H1 (cell line): ENCODE measurements at regions not wholly inside any gene's neighbourhood (a gene's known extent, or its start where the extent isn't known, plus 50 kb on each side); places are given as distances from the start of the nearest gene placed in this dataset.

Experiments used
- CTCF ChIA-PET: fragments of 300-600 bp; sonication (Branson Sonifier 250); formaldehyde crosslinking; loops from one replicate; lab custom pipeline; 2021; ENCODE audit not compliant: partially characterized antibody; lab: Charles Lee
- POLR2A ChIA-PET: fragments of 300-600 bp; sonication (Branson Sonifier 250); formaldehyde crosslinking; loops from one replicate; lab custom pipeline; 2021; ENCODE audit warnings: inconsistent platforms; ENCODE audit not compliant: partially characterized antibody; lab: Charles Lee
- DNase-seq, 2 experiments: peaks; one replicate each; pipeline versions ENCODE4 v3.0.0 to v3.0.0-alpha.2; 2010 to 2022; ENCODE audit warnings: low spot score in 2 of 2, low read depth in 1 of 2, mixed read lengths in 1 of 2
- FAIRE-seq: peaks from 2 replicates; lab custom pipeline; 2011; peaks lifted over from hg19 to GRCh38; lab: Jason Lieb, UNC
- H2AFZ ChIP-seq: 2 replicates; pipeline ENCODE4 v1.8.1; 2012; ENCODE audit warnings: low read length, inconsistent platforms
- H2AK5ac ChIP-seq: 2 replicates; pipeline ENCODE4 v1.6.1; 2013; ENCODE audit warnings: low read depth, low read length
- H2BK120ac ChIP-seq: replicated peaks from 2 replicates; pipeline ENCODE3; 2013; ENCODE audit warnings: low read depth, low read length, inconsistent platforms
- H2BK12ac ChIP-seq: 2 replicates; pipeline ENCODE4 v1.6.1; 2013; ENCODE audit warnings: low read depth, low read length
- H2BK15ac ChIP-seq: 2 replicates; pipeline ENCODE4 v1.6.1; 2013; ENCODE audit warnings: low read length
- H2BK20ac ChIP-seq: 2 replicates; pipeline ENCODE4 v1.6.1; 2013; ENCODE audit warnings: low read length
- H2BK5ac ChIP-seq: 2 replicates; pipeline ENCODE4 v1.6.1; 2013; ENCODE audit warnings: low read depth, low read length
- H3K14ac ChIP-seq: 2 replicates; pipeline ENCODE4 v1.6.1; 2013; ENCODE audit warnings: inconsistent platforms; ENCODE audit not compliant: insufficient read length
- H3K18ac ChIP-seq: 2 replicates; pipeline ENCODE4 v1.6.1; 2013; ENCODE audit warnings: low read length; ENCODE audit errors: extremely low read depth
- H3K23ac ChIP-seq: 2 replicates; pipeline ENCODE4 v1.6.1; 2013; ENCODE audit warnings: inconsistent platforms; ENCODE audit not compliant: insufficient read length
- H3K23me2 ChIP-seq: 2 replicates; pipeline ENCODE4 v1.6.1; 2013; ENCODE audit warnings: low read depth, low read length
- H3K27ac ChIP-seq: 2 replicates; pipeline ENCODE4 v1.6.1; 2011; ENCODE audit warnings: low read depth, low read length, inconsistent platforms
- H3K27me3 ChIP-seq, 4 experiments: replicated peaks in 1 of 4; 1 replicate in 1 of 4; 2 replicates in 3 of 4; pipeline versions ENCODE4 v1.6.1 to v1.8.1; 2011 to 2013; ENCODE audit warnings: low read length in 3 of 4, mild to moderate bottlenecking in 3 of 4, inconsistent platforms in 2 of 4, mixed read lengths in 2 of 4, moderate library complexity in 1 of 4; ENCODE audit not compliant: control insufficient read depth in 3 of 4, insufficient read depth in 3 of 4; ENCODE audit errors: extremely low read depth in 1 of 4
- H3K36me3 ChIP-seq, 4 experiments: 2 replicates each; pipeline versions ENCODE4 v1.6.1 to v1.8.1; 2011 to 2013; ENCODE audit warnings: mild to moderate bottlenecking in 4 of 4, low read length in 3 of 4, moderate library complexity in 2 of 4, control low read depth in 1 of 4, inconsistent platforms in 1 of 4; ENCODE audit not compliant: insufficient read depth in 4 of 4, control insufficient read depth in 2 of 4
- H3K4ac ChIP-seq: replicated peaks from 2 replicates; pipeline ENCODE3; 2013; ENCODE audit warnings: low read length, low read depth, mixed read lengths, inconsistent platforms; ENCODE audit not compliant: insufficient read length
- H3K4me1 ChIP-seq, 4 experiments: replicated peaks in 1 of 4; 1 replicate in 1 of 4; 2 replicates in 3 of 4; pipeline versions ENCODE4 v1.6.1 to v1.8.1; 2011 to 2013; ENCODE audit warnings: low read length in 3 of 4, inconsistent platforms in 2 of 4, mixed read lengths in 1 of 4; ENCODE audit not compliant: insufficient read depth in 4 of 4, control insufficient read depth in 3 of 4
- H3K4me2 ChIP-seq, 2 experiments: 2 replicates each; pipeline versions ENCODE4 v1.6.1 to v1.8.1; 2011 to 2013; ENCODE audit warnings: low read depth in 2 of 2, low read length in 2 of 2, control low read depth in 1 of 2, inconsistent platforms in 1 of 2, mild to moderate bottlenecking in 1 of 2; ENCODE audit not compliant: insufficient read depth in 1 of 2
- H3K4me3 ChIP-seq, 4 experiments: fragments of 200-600, 300-600 bp in 1 of 4; sonication (generic), shearing (Covaris generic), sonication (Bioruptor Twin) in 1 of 4; 2 replicates each; pipeline versions ENCODE4 v1.5.1 to v1.8.1; 2011 to 2016; ENCODE audit warnings: low read length in 4 of 4, low read depth in 3 of 4, control low read depth in 2 of 4, inconsistent platforms in 2 of 4, mild to moderate bottlenecking in 2 of 4, mixed read lengths in 1 of 4, moderate library complexity in 1 of 4; ENCODE audit not compliant: insufficient read depth in 2 of 4; ENCODE audit errors: extremely low read depth in 1 of 4
- H3K56ac ChIP-seq: replicated peaks from 2 replicates; pipeline ENCODE3; 2013; ENCODE audit warnings: low read depth, mild to moderate bottlenecking, mixed read lengths, low read length, inconsistent platforms; ENCODE audit not compliant: insufficient read length
- H3K79me1 ChIP-seq: 2 replicates; pipeline ENCODE4 v1.6.1; 2013; ENCODE audit warnings: low read depth, low read length, control low read depth
- H3K79me2 ChIP-seq, 2 experiments: 2 replicates each; pipeline versions ENCODE4 v1.6.1 to v1.8.1; 2012 to 2013; ENCODE audit warnings: low read length in 2 of 2, mild to moderate bottlenecking in 2 of 2, inconsistent platforms in 1 of 2; ENCODE audit not compliant: insufficient read depth in 2 of 2, control insufficient read depth in 1 of 2
- H3K9ac ChIP-seq, 4 experiments: replicated peaks in 1 of 4; 1 replicate in 1 of 4; 2 replicates in 3 of 4; pipeline versions ENCODE4 v1.6.1 to v1.8.1; 2011 to 2013; ENCODE audit warnings: low read depth in 3 of 4, low read length in 3 of 4, control low read depth in 2 of 4, mild to moderate bottlenecking in 2 of 4, moderate library complexity in 2 of 4, inconsistent platforms in 1 of 4; ENCODE audit errors: extremely low read depth in 1 of 4
- H3K9me3 ChIP-seq, 2 experiments: 2 replicates each; pipeline versions ENCODE4 v1.6.1 to v1.8.1; 2012 to 2013; ENCODE audit warnings: mild to moderate bottlenecking in 2 of 2, moderate library complexity in 2 of 2, control low read depth in 1 of 2, inconsistent platforms in 1 of 2, low read depth in 1 of 2, low read length in 1 of 2, mixed read lengths in 1 of 2; ENCODE audit not compliant: insufficient read depth in 2 of 2
- H4K20me1 ChIP-seq, 2 experiments: replicated peaks in 1 of 2; 2 replicates each; pipeline versions ENCODE3 to v1.8.1; 2011 to 2013; ENCODE audit warnings: inconsistent platforms in 2 of 2, low read length in 2 of 2, mild to moderate bottlenecking in 1 of 2; ENCODE audit not compliant: insufficient read depth in 2 of 2, control insufficient read depth in 1 of 2
- H4K5ac ChIP-seq: 2 replicates; pipeline ENCODE4 v1.6.1; 2013; ENCODE audit warnings: low read length, low read depth, mixed read lengths, inconsistent platforms; ENCODE audit not compliant: insufficient read length
- H4K8ac ChIP-seq: 2 replicates; pipeline ENCODE4 v1.8.0; 2013; ENCODE audit warnings: mild to moderate bottlenecking, moderate library complexity, low read length, inconsistent platforms; ENCODE audit not compliant: insufficient read depth; ENCODE audit errors: extremely low read depth
- H4K91ac ChIP-seq: replicated peaks from 2 replicates; pipeline ENCODE3; 2013; ENCODE audit warnings: low read length, mixed read lengths, inconsistent platforms; ENCODE audit not compliant: insufficient read length
- KDM4A ChIP-seq: IDR thresholded peaks from one replicate; pipeline ENCODE4 v1.7.1; 2012; ENCODE audit warnings: low read depth, mild to moderate bottlenecking, moderate library complexity, low read length, inconsistent platforms; ENCODE audit not compliant: severe bottlenecking
- SIX5 ChIP-seq: IDR thresholded peaks from 2 replicates; pipeline ENCODE4 v1.6.1; 2011; ENCODE audit warnings: mild to moderate bottlenecking, low read depth, low read length
- TBP ChIP-seq: IDR thresholded peaks from 2 replicates; pipeline ENCODE4 v1.6.1; 2011; ENCODE audit warnings: low read depth, low read length, improper control_type of control experiment
- TEAD4 ChIP-seq: IDR thresholded peaks from 2 replicates; pipeline ENCODE4 v1.6.1; 2012; ENCODE audit warnings: low read depth, low read length, inconsistent platforms, mixed read lengths
- USF2 ChIP-seq: IDR thresholded peaks from 2 replicates; pipeline ENCODE4 v1.6.1; 2011; ENCODE audit warnings: low read length, improper control_type of control experiment
- WGBS, 2 experiments: shearing (Covaris generic) in 1 of 2; methylation state at CpG; one replicate each; pipeline versions ENCODE4 v1.1.6 to v1.1.7; 2013 to 2015; ENCODE audit warnings: low lambda C conversion rate in 2 of 2, mixed read lengths in 2 of 2, inconsistent platforms in 1 of 2, low coverage in 1 of 2, missing lambda C conversion rate in 1 of 2; ENCODE audit not compliant: insufficient replicate concordance in 2 of 2, insufficient coverage in 1 of 2, insufficient read length in 1 of 2; ENCODE audit errors: extremely low coverage in 1 of 2, missing lambda C conversion rate in 1 of 2; 5-methylcytosine and 5-hydroxymethylcytosine counted together

- H3K27ac ChIP-seq: no peak overlapping the region; the same call in 1 of the 2 replicates
- no peaks in the 10 kb centered on the region for H3K79me1 ChIP-seq
- POLR2A ChIA-PET: no interaction called here
- H4K5ac ChIP-seq: no peak overlapping the region
- DNase-seq (no peak), FAIRE-seq (no peak)
- no peak overlapping the region for H3K4me3 ChIP-seq
- H3K18ac ChIP-seq: peak overlapping the region; percentile 44; the same call in 1 of the 2 replicates
- H2AK5ac ChIP-seq: 0 out of 2 replicates have a peak overlapping the region, but pooled peaks have one; percentile 68
- H3K4me2 ChIP-seq: no peak overlapping the region
- no peaks in the 10 kb centered on the region for H3K79me2 ChIP-seq
- H4K20me1 ChIP-seq: no peaks in the 10 kb centered on the region
- H2BK20ac ChIP-seq: 0 out of 2 replicates have a peak overlapping the region, but pooled peaks have one; percentile 18
- H2BK15ac ChIP-seq: 0 out of 2 replicates have a peak overlapping the region, but pooled peaks have one; percentile 67
- no peaks in the 10 kb centered on the region for H3K23me2 ChIP-seq
- CTCF ChIA-PET: interaction anchor here (0.6 to 1.7 kb wide), 6 partner anchors 9 to 351 kb away, joined by 3 to 5 read pairs (median 4); no protein-coding TSS in a partner anchor
- no peaks in the 10 kb centered on the region for H3K36me3 ChIP-seq
- H3K9ac ChIP-seq: no peak overlapping the region
- no peak overlapping the region for H3K4ac ChIP-seq
- no peak overlapping the region for H2BK120ac ChIP-seq
- no peak overlapping the region for H3K56ac ChIP-seq
- peaks cover 0 to 7% (median 5%) of the 10 kb centered on the region in 4 experiments; a peak in 4 of 7 replicates for H3K4me1 ChIP-seq
- H4K8ac ChIP-seq: no peak overlapping the region; the same call in 1 of the 2 replicates
- no peak overlapping the region for H2BK5ac ChIP-seq
- H2BK12ac ChIP-seq: peak overlapping the region; percentile 69; the same call in 1 of the 2 replicates
- WGBS, 2 experiments: 91% methylated on average over 10 of the region's 12 CpGs; no CpG with 5 or more reads in 1 of the 2 experiments
- H2AFZ ChIP-seq: peak overlapping the region; percentile 46; the same call in 1 of the 2 replicates
- H3K23ac ChIP-seq: no peak overlapping the region
- no peaks in the 10 kb centered on the region for H3K27me3 ChIP-seq
- TF ChIP-seq USF2 (no peak), KDM4A (no peak), TBP (no peak), SIX5 (no peak), TEAD4 (no peak)
- no peak overlapping the region for H3K14ac ChIP-seq
- H3K9me3 ChIP-seq: no peaks in the 10 kb centered on the region
- H4K91ac ChIP-seq: no peak overlapping the region
Observed at GRCh38 chr9:105064248-105065097, 136.5 kb upstream of the ABCA1 start.
